ENCODE measurements at regions not wholly inside any gene's neighbourhood (a gene's known extent, or its start where the extent isn't known, plus 50 kb on each side); places are given as distances from the start of the nearest gene placed in this dataset.

DNA sequence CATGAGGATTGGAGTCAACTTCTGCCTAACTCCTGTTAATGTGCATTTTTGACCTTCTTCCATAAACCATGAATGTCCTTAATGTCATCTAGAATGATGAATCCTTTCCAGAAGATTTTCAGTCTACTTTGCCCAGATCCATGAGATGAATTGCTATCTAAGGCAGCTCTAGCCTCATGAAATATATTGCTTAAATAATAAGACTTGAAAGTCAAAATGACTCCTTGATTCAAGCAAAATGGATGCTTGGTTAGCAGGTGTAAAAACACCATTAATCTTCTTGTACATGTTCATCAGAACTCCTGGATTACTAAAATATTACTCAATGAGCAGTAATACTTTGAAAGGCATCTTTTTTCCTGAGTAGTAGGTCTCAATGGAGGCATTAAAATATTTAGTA is 238.5 kb upstream of the ZC3H12C start:
- ATAC-seq = no peak
- TF ChIP-seq ZNF8 (CRISPR knock-in tag; IDR thresholded peaks at IDR 0.05) (no peak), RARB (CRISPR knock-in tag; IDR thresholded peaks at IDR 0.05) (no peak), CSDC2 (CRISPR knock-in tag; IDR thresholded peaks at IDR 0.05) (no peak), GLIS3 (CRISPR knock-in tag; IDR thresholded peaks at IDR 0.05) (no peak), ZFP30 (CRISPR knock-in tag; IDR thresholded peaks at IDR 0.05) (no peak)

DNA sequence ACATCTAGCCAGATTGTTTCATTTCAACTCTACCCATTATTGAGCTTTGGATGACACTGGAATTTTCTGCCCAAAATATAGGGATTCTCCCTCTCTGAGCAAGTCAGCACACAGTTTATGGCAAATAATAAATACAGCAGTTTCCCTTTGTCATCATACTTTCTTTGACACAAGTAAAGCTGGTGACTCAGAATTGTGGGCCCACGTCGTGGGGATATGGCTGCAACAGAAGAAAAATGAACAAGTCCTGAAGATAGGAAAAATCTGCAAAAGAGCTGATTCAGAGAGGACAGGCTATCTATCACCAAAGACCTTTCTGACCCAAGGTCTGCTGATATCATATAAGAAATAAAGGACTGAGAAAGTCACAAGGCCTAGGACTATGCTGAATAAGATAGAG is 236.3 kb upstream of the ZC3H12C start:
- TF ChIP-seq, protein P1, sequence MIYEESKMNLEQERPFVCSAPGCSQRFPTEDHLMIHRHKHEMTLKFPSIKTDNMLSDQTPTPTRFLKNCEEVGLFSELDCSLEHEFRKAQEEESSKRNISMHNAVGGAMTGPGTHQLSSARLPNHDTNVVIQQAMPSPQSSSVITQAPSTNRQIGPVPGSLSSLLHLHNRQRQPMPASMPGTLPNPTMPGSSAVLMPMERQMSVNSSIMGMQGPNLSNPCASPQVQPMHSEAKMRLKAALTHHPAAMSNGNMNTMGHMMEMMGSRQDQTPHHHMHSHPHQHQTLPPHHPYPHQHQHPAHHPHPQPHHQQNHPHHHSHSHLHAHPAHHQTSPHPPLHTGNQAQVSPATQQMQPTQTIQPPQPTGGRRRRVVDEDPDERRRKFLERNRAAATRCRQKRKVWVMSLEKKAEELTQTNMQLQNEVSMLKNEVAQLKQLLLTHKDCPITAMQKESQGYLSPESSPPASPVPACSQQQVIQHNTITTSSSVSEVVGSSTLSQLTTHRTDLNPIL (CRISPR knock-in tag; IDR thresholded peaks at IDR 0.05; ENCODE audit: low read depth) = no peak
- TF ChIP-seq, protein P2, sequence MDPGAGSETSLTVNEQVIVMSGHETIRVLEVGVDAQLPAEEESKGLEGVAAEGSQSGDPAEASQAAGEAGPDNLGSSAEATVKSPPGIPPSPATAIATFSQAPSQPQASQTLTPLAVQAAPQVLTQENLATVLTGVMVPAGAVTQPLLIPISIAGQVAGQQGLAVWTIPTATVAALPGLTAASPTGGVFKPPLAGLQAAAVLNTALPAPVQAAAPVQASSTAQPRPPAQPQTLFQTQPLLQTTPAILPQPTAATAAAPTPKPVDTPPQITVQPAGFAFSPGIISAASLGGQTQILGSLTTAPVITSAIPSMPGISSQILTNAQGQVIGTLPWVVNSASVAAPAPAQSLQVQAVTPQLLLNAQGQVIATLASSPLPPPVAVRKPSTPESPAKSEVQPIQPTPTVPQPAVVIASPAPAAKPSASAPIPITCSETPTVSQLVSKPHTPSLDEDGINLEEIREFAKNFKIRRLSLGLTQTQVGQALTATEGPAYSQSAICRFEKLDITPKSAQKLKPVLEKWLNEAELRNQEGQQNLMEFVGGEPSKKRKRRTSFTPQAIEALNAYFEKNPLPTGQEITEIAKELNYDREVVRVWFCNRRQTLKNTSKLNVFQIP (CRISPR knock-in tag; IDR thresholded peaks at IDR 0.05; ENCODE audit: borderline replicate concordance, low read depth) = no peak
- TF ChIP-seq TOX (CRISPR knock-in tag; IDR thresholded peaks at IDR 0.05; ENCODE audit: borderline replicate concordance) (no peak), GLIS3 (CRISPR knock-in tag; IDR thresholded peaks at IDR 0.05) (no peak), ZC3H10 (CRISPR knock-in tag; IDR thresholded peaks at IDR 0.05) (no peak), ZNF70 (CRISPR knock-in tag; IDR thresholded peaks at IDR 0.05) (no peak)
- no peak for ATAC-seq

DNA sequence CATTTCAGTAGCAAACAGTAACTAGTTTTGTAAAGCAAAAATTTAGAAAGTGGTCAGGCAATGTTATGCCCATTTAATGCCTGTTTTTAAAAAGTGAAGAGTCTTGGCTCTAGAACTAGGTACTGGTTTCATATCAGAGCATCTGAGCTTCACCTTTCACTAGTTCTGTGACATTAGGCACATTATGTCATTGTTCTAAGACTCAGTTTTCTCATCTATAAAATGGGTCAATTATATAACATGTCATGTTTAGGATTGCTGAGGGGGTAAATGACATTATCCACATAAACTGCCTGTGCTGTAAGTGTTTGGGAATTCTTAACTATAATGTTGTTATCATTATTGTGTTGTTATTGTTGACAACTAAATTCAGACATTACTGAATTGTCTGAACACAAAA is 235.6 kb upstream of the ZC3H12C start:
- TF ChIP-seq ESRRG (CRISPR knock-in tag; IDR thresholded peaks at IDR 0.05) (no peak), BACH2 (CRISPR knock-in tag; IDR thresholded peaks at IDR 0.05; ENCODE audit: borderline replicate concordance) (no peak), TCF4 (CRISPR knock-in tag; IDR thresholded peaks at IDR 0.05; ENCODE audit: borderline replicate concordance) (no peak), ZFP30 (CRISPR knock-in tag; IDR thresholded peaks at IDR 0.05) (no peak), TOX (CRISPR knock-in tag; IDR thresholded peaks at IDR 0.05; ENCODE audit: borderline replicate concordance) (no peak), ZNF565 (CRISPR knock-in tag; conservative IDR thresholded peaks at IDR 0.05; ENCODE audit: low read depth) (no peak), GLIS3 (CRISPR knock-in tag; IDR thresholded peaks at IDR 0.05) (no peak)
- TF ChIP-seq, protein P1 (CRISPR knock-in tag; IDR thresholded peaks at IDR 0.05; ENCODE audit: low read depth) = no peak
- TF ChIP-seq, protein P3, sequence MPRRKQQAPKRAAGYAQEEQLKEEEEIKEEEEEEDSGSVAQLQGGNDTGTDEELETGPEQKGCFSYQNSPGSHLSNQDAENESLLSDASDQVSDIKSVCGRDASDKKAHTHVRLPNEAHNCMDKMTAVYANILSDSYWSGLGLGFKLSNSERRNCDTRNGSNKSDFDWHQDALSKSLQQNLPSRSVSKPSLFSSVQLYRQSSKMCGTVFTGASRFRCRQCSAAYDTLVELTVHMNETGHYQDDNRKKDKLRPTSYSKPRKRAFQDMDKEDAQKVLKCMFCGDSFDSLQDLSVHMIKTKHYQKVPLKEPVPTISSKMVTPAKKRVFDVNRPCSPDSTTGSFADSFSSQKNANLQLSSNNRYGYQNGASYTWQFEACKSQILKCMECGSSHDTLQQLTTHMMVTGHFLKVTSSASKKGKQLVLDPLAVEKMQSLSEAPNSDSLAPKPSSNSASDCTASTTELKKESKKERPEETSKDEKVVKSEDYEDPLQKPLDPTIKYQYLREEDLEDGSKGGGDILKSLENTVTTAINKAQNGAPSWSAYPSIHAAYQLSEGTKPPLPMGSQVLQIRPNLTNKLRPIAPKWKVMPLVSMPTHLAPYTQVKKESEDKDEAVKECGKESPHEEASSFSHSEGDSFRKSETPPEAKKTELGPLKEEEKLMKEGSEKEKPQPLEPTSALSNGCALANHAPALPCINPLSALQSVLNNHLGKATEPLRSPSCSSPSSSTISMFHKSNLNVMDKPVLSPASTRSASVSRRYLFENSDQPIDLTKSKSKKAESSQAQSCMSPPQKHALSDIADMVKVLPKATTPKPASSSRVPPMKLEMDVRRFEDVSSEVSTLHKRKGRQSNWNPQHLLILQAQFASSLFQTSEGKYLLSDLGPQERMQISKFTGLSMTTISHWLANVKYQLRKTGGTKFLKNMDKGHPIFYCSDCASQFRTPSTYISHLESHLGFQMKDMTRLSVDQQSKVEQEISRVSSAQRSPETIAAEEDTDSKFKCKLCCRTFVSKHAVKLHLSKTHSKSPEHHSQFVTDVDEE (CRISPR knock-in tag; IDR thresholded peaks at IDR 0.05) = no peak
- TF ChIP-seq, protein P4, sequence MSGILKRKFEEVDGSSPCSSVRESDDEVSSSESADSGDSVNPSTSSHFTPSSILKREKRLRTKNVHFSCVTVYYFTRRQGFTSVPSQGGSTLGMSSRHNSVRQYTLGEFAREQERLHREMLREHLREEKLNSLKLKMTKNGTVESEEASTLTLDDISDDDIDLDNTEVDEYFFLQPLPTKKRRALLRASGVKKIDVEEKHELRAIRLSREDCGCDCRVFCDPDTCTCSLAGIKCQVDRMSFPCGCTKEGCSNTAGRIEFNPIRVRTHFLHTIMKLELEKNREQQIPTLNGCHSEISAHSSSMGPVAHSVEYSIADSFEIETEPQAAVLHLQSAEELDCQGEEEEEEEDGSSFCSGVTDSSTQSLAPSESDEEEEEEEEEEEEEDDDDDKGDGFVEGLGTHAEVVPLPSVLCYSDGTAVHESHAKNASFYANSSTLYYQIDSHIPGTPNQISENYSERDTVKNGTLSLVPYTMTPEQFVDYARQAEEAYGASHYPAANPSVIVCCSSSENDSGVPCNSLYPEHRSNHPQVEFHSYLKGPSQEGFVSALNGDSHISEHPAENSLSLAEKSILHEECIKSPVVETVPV (CRISPR knock-in tag; IDR thresholded peaks at IDR 0.05) = no peak
- TF ChIP-seq, protein P2 (CRISPR knock-in tag; IDR thresholded peaks at IDR 0.05; ENCODE audit: borderline replicate concordance, low read depth) = no peak
- TF ChIP-seq, protein P5, sequence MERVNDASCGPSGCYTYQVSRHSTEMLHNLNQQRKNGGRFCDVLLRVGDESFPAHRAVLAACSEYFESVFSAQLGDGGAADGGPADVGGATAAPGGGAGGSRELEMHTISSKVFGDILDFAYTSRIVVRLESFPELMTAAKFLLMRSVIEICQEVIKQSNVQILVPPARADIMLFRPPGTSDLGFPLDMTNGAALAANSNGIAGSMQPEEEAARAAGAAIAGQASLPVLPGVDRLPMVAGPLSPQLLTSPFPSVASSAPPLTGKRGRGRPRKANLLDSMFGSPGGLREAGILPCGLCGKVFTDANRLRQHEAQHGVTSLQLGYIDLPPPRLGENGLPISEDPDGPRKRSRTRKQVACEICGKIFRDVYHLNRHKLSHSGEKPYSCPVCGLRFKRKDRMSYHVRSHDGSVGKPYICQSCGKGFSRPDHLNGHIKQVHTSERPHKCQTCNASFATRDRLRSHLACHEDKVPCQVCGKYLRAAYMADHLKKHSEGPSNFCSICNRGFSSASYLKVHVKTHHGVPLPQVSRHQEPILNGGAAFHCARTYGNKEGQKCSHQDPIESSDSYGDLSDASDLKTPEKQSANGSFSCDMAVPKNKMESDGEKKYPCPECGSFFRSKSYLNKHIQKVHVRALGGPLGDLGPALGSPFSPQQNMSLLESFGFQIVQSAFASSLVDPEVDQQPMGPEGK (CRISPR knock-in tag; IDR thresholded peaks at IDR 0.05; ENCODE audit: borderline replicate concordance) = no peak
- ATAC-seq = no peak

Measured in SK-N-SH treated with all-trans-retinoic acid at 6 μM for 48 hours (cell line).